Vagina (tissue), 2 donors: ENCODE measurements at regions not wholly inside any gene's neighbourhood (a gene's known extent, or its start where the extent isn't known, plus 50 kb on each side); places are given as distances from the start of the nearest gene placed in this dataset.

Experiments
- DNase-seq, 2 donors: peaks; one replicate each; pipeline ENCODE4 v3.0.0-alpha.2; 2017; ENCODE audit errors: extremely low spot score in 2 of 2
- H3K27ac ChIP-seq: fragments of 200-600 bp; sonication (generic); one replicate; pipeline ENCODE4 v1.5.1; 2019
- H3K27me3 ChIP-seq: fragments of 200-600 bp; sonication (generic); one replicate; pipeline ENCODE4 v1.5.1; 2019
- H3K36me3 ChIP-seq, 2 donors: fragments of 200-600 bp; sonication (generic); one replicate each; pipeline ENCODE4 v1.5.1; 2017 to 2019
- H3K4me1 ChIP-seq: fragments of 200-600 bp; sonication (generic); one replicate; pipeline ENCODE4 v1.5.1; 2019
- H3K4me3 ChIP-seq, 2 donors: fragments of 200-600 bp; sonication (generic); 1 replicate in 1 of 2; 2 replicates in 1 of 2; pipeline ENCODE4 v1.5.1; 2016 to 2019
- H3K9me3 ChIP-seq: fragments of 200-600 bp; sonication (generic); one replicate; pipeline ENCODE4 v1.5.1; 2019
- CTCF ChIP-seq, 3 experiments: fragments of 450-650 bp in 2 of 3; fragments of 200-600 bp in 1 of 3; sonication (generic) in 1 of 3; IDR thresholded peaks; one replicate each; pipeline ENCODE4 v1.5.1; 2017 to 2019; ENCODE audit warnings: antibody characterized with exemption in 3 of 3, mild to moderate bottlenecking in 2 of 3, moderate library complexity in 2 of 3
- POLR2A ChIP-seq, 2 donors: fragments of 450-650 bp; IDR thresholded peaks; one replicate each; pipeline ENCODE4 v1.6.1; 2017; ENCODE audit warnings: antibody characterized with exemption in 2 of 2, mild to moderate bottlenecking in 2 of 2, moderate library complexity in 2 of 2
- POLR2AphosphoS5 ChIP-seq, 2 donors: sonication (generic); formaldehyde crosslinking; IDR thresholded peaks; one replicate each; pipeline ENCODE4 v1.9.0; 2017; ENCODE audit warnings: antibody characterized with exemption in 2 of 2, mild to moderate bottlenecking in 2 of 2, low read depth in 1 of 2; ENCODE audit not compliant: insufficient read depth in 1 of 2
- intact Hi-C: fragments of 100-400 bp; cut with DNase I; formaldehyde crosslinking; loops from one replicate; pipeline ENCODE4 v1.15.1; 2023

DNA sequence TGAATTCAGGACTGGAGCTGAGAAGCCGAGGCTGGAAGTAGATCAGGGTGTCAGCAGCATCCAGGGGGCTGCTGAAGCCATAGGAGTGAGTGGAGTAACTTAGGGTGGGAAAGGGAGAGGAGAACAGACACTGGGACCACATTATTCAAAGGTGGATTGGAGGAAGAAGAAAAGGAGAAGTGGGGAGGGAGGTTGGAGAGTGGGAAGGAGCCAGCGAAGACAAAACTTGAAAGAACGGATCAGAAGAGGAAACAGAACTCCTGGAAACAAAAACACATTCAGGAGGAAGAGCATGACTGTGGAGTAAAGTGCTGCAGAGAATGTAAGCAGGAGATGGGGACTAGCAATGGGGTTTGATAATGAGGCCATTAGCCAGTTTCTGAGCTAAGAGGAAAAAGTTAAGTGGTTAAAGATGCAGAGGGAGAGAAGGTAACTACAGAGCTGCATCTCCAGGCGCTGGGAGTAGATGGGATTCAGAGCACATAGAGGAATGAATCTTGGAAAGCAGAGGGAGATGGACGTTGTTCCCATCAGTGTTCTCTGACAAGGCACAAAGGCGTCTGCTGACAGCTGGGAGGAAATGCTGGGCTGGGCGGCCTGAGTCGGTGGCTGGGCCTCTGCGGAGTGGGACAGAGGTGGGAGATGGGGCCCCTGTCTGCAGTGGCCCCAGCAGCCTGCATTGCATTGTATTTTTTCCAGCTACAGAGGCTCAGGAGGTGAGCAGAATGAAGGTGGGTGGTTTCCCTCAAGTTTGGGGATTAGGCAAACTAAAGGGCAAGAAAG is 63.1 kb upstream of the LEP start:
- H3K4me1 ChIP-seq, result no peaks in the 10 kb centered on the region
- no peak overlapping the region for H3K27ac ChIP-seq
- H3K4me3 ChIP-seq, result no peak overlapping the region
- no peak for TF ChIP-seq CTCF (IDR thresholded peaks at IDR 0.05)
- no peak for TF ChIP-seq POLR2AphosphoS5 (IDR thresholded peaks at IDR 0.05; ENCODE audit: insufficient read depth in 1 of 2, low read depth in 1 of 2)
- no peak for TF ChIP-seq POLR2A (IDR thresholded peaks at IDR 0.05)
- no peak for DNase-seq
- no peaks in the 10 kb centered on the region for H3K36me3 ChIP-seq
- intact Hi-C loops, result no loop called here
- no peaks in the 10 kb centered on the region for H3K9me3 ChIP-seq
- H3K27me3 ChIP-seq, result no peaks in the 10 kb centered on the region

DNA sequence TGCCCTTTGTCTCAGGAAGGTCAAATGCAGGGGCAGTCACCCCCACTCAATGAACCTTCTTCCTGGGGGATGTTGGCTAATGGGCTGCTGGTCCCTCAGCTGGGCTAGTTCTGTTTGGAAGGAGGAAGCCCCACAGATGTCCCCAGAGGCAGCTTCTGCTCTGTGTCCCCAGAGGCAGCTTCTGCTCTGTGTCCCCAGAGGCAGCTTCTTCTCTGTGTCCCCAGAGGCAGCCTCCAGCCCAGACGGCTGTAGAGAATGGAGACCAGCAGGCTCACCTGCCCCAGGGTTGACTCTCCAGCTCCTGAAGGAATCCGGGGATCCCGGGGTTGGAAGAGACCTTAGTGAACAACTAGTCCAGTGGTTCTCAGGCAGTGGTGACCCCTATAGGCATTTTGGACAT is 62.5 kb upstream of the LEP start:
- Histone ChIP-seq H3K36me3 (no peaks in the 10 kb centered on the region), H3K27ac (no peak overlapping the region), H3K4me3 (no peak overlapping the region), H3K27me3 (no peaks in the 10 kb centered on the region), H3K4me1 (no peaks in the 10 kb centered on the region), H3K9me3 (no peaks in the 10 kb centered on the region)
- no peak for TF ChIP-seq POLR2AphosphoS5 (IDR thresholded peaks at IDR 0.05; ENCODE audit: insufficient read depth in 1 of 2, low read depth in 1 of 2)
- no peak for TF ChIP-seq POLR2A (IDR thresholded peaks at IDR 0.05)
- no peak for TF ChIP-seq CTCF (IDR thresholded peaks at IDR 0.05)
- intact Hi-C loops, result no loop called here
- no peak for DNase-seq

GRCh38 chr7:128188396-128189230 is 52.5 kb upstream of the LEP start:
- intact Hi-C loops, result no loop called here
- no peaks in the 10 kb centered on the region for H3K4me1 ChIP-seq
- no peaks in the 10 kb centered on the region for H3K9me3 ChIP-seq
- no peaks in the 10 kb centered on the region for H3K36me3 ChIP-seq
- no peak for DNase-seq
- H3K27ac ChIP-seq, result no peak overlapping the region
- H3K4me3 ChIP-seq, result no peak overlapping the region
- TF ChIP-seq POLR2A (IDR thresholded peaks at IDR 0.05) (no peak), POLR2AphosphoS5 (IDR thresholded peaks at IDR 0.05; ENCODE audit: insufficient read depth in 1 of 2, low read depth in 1 of 2) (no peak), CTCF (IDR thresholded peaks at IDR 0.05) (no peak)
- no peaks in the 10 kb centered on the region for H3K27me3 ChIP-seq

- Histone ChIP-seq H3K36me3 (no peaks in the 10 kb centered on the region), H3K4me3 (no peak overlapping the region), H3K9me3 (no peaks in the 10 kb centered on the region), H3K27ac (no peak overlapping the region), H3K27me3 (no peaks in the 10 kb centered on the region), H3K4me1 (no peaks in the 10 kb centered on the region)
- no peak for DNase-seq
- intact Hi-C loops, result no loop called here
- no peak for TF ChIP-seq CTCF (IDR thresholded peaks at IDR 0.05)
- TF ChIP-seq POLR2AphosphoS5 (IDR thresholded peaks at IDR 0.05; ENCODE audit: insufficient read depth in 1 of 2, low read depth in 1 of 2), result no peak
- no peak for TF ChIP-seq POLR2A (IDR thresholded peaks at IDR 0.05)
These were observed 51.7 kb upstream of the LEP start for GRCh38 chr7:128189231-128189930.
